ENCODE measurements at regions not wholly inside any gene's neighbourhood (a gene's known extent, or its start where the extent isn't known, plus 50 kb on each side); places are given as distances from the start of the nearest gene placed in this dataset.

DNA sequence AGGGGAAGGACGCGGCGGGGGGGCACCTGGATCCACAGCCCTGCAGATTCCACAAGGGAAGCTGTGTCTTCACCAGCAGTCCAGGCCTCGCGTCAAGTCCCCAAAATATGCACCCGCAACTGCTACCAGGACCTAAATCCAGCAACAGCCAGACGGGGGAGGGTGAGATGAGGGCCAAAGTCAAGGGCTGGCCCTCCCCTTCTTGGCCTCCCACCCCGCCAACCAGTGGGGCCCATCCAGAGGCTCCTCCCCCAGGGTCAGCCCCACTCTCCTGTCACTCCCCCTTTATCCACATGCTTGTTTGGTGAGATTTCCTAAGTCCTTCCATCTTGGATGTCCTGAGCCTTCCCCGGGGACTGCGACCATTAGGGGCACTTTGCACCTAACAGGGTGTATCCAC, 138.7 kb downstream of the ENGASE start:
- ATAC-seq (peak; percentile 60), DNase-seq (ENCODE audit: low spot score) (peak; percentile 49)
- ChIA-PET POLR2A (interaction anchor here (0.6 kb wide), 1 partner anchor 36 kb away, joined by 8 read pairs; no protein-coding TSS in a partner anchor), CTCF (interaction anchor here (0.7 to 2.6 kb wide), 3 partner anchors 21 to 35 kb away, joined by 3 to 8 read pairs (median 5); no protein-coding TSS in a partner anchor)
- Mint-ChIP-seq H3K27ac (peak overlapping the region; percentile 74; the same call in 1 of the 2 replicates), H3K27me3 (ENCODE audit: low read depth) (no peaks in the 10 kb centered on the region), H3K9me3 (no peaks in the 10 kb centered on the region), H3K4me1 (peaks cover 54% of the 10 kb centered on the region), H3K36me3 (no peaks in the 10 kb centered on the region), H3K4me3 (0 out of 2 replicates have a peak overlapping the region, but pooled peaks have one; percentile 10)
- TF ChIP-seq, protein P1, sequence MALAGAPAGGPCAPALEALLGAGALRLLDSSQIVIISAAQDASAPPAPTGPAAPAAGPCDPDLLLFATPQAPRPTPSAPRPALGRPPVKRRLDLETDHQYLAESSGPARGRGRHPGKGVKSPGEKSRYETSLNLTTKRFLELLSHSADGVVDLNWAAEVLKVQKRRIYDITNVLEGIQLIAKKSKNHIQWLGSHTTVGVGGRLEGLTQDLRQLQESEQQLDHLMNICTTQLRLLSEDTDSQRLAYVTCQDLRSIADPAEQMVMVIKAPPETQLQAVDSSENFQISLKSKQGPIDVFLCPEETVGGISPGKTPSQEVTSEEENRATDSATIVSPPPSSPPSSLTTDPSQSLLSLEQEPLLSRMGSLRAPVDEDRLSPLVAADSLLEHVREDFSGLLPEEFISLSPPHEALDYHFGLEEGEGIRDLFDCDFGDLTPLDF (CRISPR knock-in tag; IDR thresholded peaks at IDR 0.05): no peak
- TF ChIP-seq, protein P2, sequence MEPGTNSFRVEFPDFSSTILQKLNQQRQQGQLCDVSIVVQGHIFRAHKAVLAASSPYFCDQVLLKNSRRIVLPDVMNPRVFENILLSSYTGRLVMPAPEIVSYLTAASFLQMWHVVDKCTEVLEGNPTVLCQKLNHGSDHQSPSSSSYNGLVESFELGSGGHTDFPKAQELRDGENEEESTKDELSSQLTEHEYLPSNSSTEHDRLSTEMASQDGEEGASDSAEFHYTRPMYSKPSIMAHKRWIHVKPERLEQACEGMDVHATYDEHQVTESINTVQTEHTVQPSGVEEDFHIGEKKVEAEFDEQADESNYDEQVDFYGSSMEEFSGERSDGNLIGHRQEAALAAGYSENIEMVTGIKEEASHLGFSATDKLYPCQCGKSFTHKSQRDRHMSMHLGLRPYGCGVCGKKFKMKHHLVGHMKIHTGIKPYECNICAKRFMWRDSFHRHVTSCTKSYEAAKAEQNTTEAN (CRISPR knock-in tag; IDR thresholded peaks at IDR 0.05): no peak
- TF ChIP-seq ZNF423 (CRISPR knock-in tag; IDR thresholded peaks at IDR 0.05) (no peak), TCF7 (CRISPR knock-in tag; IDR thresholded peaks at IDR 0.05; ENCODE audit: low read depth) (no peak), PRRX2 (CRISPR knock-in tag; IDR thresholded peaks at IDR 0.05) (no peak), ESRRA (CRISPR knock-in tag; IDR thresholded peaks at IDR 0.05; ENCODE audit: borderline replicate concordance) (no peak), ZNF232 (CRISPR knock-in tag; IDR thresholded peaks at IDR 0.05) (no peak), CBFB (CRISPR knock-in tag; IDR thresholded peaks at IDR 0.05; ENCODE audit: low read depth) (no peak), JUN (CRISPR knock-in tag; IDR thresholded peaks at IDR 0.05) (no peak), TP53 (CRISPR knock-in tag; IDR thresholded peaks at IDR 0.05) (no peak)
- TF ChIP-seq, protein P3, sequence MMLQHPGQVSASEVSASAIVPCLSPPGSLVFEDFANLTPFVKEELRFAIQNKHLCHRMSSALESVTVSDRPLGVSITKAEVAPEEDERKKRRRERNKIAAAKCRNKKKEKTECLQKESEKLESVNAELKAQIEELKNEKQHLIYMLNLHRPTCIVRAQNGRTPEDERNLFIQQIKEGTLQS (CRISPR knock-in tag; conservative IDR thresholded peaks at IDR 0.05): no peak
- TF ChIP-seq, protein P4, sequence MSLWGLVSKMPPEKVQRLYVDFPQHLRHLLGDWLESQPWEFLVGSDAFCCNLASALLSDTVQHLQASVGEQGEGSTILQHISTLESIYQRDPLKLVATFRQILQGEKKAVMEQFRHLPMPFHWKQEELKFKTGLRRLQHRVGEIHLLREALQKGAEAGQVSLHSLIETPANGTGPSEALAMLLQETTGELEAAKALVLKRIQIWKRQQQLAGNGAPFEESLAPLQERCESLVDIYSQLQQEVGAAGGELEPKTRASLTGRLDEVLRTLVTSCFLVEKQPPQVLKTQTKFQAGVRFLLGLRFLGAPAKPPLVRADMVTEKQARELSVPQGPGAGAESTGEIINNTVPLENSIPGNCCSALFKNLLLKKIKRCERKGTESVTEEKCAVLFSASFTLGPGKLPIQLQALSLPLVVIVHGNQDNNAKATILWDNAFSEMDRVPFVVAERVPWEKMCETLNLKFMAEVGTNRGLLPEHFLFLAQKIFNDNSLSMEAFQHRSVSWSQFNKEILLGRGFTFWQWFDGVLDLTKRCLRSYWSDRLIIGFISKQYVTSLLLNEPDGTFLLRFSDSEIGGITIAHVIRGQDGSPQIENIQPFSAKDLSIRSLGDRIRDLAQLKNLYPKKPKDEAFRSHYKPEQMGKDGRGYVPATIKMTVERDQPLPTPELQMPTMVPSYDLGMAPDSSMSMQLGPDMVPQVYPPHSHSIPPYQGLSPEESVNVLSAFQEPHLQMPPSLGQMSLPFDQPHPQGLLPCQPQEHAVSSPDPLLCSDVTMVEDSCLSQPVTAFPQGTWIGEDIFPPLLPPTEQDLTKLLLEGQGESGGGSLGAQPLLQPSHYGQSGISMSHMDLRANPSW (CRISPR knock-in tag; conservative IDR thresholded peaks at IDR 0.05; ENCODE audit: low read depth): no peak
- TF ChIP-seq, protein P5, sequence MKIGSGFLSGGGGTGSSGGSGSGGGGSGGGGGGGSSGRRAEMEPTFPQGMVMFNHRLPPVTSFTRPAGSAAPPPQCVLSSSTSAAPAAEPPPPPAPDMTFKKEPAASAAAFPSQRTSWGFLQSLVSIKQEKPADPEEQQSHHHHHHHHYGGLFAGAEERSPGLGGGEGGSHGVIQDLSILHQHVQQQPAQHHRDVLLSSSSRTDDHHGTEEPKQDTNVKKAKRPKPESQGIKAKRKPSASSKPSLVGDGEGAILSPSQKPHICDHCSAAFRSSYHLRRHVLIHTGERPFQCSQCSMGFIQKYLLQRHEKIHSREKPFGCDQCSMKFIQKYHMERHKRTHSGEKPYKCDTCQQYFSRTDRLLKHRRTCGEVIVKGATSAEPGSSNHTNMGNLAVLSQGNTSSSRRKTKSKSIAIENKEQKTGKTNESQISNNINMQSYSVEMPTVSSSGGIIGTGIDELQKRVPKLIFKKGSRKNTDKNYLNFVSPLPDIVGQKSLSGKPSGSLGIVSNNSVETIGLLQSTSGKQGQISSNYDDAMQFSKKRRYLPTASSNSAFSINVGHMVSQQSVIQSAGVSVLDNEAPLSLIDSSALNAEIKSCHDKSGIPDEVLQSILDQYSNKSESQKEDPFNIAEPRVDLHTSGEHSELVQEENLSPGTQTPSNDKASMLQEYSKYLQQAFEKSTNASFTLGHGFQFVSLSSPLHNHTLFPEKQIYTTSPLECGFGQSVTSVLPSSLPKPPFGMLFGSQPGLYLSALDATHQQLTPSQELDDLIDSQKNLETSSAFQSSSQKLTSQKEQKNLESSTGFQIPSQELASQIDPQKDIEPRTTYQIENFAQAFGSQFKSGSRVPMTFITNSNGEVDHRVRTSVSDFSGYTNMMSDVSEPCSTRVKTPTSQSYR (CRISPR knock-in tag; IDR thresholded peaks at IDR 0.05): no peak
- TF ChIP-seq, protein P6, sequence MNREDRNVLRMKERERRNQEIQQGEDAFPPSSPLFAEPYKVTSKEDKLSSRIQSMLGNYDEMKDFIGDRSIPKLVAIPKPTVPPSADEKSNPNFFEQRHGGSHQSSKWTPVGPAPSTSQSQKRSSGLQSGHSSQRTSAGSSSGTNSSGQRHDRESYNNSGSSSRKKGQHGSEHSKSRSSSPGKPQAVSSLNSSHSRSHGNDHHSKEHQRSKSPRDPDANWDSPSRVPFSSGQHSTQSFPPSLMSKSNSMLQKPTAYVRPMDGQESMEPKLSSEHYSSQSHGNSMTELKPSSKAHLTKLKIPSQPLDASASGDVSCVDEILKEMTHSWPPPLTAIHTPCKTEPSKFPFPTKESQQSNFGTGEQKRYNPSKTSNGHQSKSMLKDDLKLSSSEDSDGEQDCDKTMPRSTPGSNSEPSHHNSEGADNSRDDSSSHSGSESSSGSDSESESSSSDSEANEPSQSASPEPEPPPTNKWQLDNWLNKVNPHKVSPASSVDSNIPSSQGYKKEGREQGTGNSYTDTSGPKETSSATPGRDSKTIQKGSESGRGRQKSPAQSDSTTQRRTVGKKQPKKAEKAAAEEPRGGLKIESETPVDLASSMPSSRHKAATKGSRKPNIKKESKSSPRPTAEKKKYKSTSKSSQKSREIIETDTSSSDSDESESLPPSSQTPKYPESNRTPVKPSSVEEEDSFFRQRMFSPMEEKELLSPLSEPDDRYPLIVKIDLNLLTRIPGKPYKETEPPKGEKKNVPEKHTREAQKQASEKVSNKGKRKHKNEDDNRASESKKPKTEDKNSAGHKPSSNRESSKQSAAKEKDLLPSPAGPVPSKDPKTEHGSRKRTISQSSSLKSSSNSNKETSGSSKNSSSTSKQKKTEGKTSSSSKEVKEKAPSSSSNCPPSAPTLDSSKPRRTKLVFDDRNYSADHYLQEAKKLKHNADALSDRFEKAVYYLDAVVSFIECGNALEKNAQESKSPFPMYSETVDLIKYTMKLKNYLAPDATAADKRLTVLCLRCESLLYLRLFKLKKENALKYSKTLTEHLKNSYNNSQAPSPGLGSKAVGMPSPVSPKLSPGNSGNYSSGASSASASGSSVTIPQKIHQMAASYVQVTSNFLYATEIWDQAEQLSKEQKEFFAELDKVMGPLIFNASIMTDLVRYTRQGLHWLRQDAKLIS (CRISPR knock-in tag; IDR thresholded peaks at IDR 0.05; ENCODE audit: borderline replicate concordance): no peak
- TF ChIP-seq, protein P7, sequence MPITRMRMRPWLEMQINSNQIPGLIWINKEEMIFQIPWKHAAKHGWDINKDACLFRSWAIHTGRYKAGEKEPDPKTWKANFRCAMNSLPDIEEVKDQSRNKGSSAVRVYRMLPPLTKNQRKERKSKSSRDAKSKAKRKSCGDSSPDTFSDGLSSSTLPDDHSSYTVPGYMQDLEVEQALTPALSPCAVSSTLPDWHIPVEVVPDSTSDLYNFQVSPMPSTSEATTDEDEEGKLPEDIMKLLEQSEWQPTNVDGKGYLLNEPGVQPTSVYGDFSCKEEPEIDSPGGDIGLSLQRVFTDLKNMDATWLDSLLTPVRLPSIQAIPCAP (CRISPR knock-in tag; IDR thresholded peaks at IDR 0.05): no peak
- TF ChIP-seq, protein P8, sequence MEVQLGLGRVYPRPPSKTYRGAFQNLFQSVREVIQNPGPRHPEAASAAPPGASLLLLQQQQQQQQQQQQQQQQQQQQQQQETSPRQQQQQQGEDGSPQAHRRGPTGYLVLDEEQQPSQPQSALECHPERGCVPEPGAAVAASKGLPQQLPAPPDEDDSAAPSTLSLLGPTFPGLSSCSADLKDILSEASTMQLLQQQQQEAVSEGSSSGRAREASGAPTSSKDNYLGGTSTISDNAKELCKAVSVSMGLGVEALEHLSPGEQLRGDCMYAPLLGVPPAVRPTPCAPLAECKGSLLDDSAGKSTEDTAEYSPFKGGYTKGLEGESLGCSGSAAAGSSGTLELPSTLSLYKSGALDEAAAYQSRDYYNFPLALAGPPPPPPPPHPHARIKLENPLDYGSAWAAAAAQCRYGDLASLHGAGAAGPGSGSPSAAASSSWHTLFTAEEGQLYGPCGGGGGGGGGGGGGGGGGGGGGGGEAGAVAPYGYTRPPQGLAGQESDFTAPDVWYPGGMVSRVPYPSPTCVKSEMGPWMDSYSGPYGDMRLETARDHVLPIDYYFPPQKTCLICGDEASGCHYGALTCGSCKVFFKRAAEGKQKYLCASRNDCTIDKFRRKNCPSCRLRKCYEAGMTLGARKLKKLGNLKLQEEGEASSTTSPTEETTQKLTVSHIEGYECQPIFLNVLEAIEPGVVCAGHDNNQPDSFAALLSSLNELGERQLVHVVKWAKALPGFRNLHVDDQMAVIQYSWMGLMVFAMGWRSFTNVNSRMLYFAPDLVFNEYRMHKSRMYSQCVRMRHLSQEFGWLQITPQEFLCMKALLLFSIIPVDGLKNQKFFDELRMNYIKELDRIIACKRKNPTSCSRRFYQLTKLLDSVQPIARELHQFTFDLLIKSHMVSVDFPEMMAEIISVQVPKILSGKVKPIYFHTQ (CRISPR knock-in tag; IDR thresholded peaks at IDR 0.05): no peak
- TF ChIP-seq, protein P9, sequence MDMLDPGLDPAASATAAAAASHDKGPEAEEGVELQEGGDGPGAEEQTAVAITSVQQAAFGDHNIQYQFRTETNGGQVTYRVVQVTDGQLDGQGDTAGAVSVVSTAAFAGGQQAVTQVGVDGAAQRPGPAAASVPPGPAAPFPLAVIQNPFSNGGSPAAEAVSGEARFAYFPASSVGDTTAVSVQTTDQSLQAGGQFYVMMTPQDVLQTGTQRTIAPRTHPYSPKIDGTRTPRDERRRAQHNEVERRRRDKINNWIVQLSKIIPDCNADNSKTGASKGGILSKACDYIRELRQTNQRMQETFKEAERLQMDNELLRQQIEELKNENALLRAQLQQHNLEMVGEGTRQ (CRISPR knock-in tag; IDR thresholded peaks at IDR 0.05): no peak
- TF ChIP-seq, protein P10, sequence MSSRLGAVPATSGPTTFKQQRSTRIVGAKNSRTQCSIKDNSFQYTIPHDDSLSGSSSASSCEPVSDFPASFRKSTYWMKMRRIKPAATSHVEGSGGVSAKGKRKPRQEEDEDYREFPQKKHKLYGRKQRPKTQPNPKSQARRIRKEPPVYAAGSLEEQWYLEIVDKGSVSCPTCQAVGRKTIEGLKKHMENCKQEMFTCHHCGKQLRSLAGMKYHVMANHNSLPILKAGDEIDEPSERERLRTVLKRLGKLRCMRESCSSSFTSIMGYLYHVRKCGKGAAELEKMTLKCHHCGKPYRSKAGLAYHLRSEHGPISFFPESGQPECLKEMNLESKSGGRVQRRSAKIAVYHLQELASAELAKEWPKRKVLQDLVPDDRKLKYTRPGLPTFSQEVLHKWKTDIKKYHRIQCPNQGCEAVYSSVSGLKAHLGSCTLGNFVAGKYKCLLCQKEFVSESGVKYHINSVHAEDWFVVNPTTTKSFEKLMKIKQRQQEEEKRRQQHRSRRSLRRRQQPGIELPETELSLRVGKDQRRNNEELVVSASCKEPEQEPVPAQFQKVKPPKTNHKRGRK (CRISPR knock-in tag; IDR thresholded peaks at IDR 0.05; ENCODE audit: borderline replicate concordance): no peak

Data from WTC11 (cell line).